Astrocyte of the cerebellum (primary cell): ENCODE measurements at regions not wholly inside any gene's neighbourhood (a gene's known extent, or its start where the extent isn't known, plus 50 kb on each side); places are given as distances from the start of the nearest gene placed in this dataset.

Experiments
- DNase-seq: peaks from one replicate; pipeline ENCODE4 v3.0.0-alpha.2; 2011; ENCODE audit warnings: low read depth
- H3K4me3 ChIP-seq: 2 replicates; pipeline ENCODE4 v1.5.1; 2011; ENCODE audit warnings: mild to moderate bottlenecking, low read depth, low read length, moderate library complexity
- in situ Hi-C: cut with HindIII; loops from 2 replicates; pipeline ENCODE4 v1.10.0; 2017; ENCODE audit warnings: low sequenced_read_pairs
- TF ChIP-seq, protein P1 (sequence below): IDR thresholded peaks from 2 replicates; pipeline ENCODE4 v1.5.1; 2012; ENCODE audit warnings: low read length, low read depth, moderate library complexity, mild to moderate bottlenecking; ENCODE audit errors: missing control alignments

- TF ChIP-seq, protein P1, sequence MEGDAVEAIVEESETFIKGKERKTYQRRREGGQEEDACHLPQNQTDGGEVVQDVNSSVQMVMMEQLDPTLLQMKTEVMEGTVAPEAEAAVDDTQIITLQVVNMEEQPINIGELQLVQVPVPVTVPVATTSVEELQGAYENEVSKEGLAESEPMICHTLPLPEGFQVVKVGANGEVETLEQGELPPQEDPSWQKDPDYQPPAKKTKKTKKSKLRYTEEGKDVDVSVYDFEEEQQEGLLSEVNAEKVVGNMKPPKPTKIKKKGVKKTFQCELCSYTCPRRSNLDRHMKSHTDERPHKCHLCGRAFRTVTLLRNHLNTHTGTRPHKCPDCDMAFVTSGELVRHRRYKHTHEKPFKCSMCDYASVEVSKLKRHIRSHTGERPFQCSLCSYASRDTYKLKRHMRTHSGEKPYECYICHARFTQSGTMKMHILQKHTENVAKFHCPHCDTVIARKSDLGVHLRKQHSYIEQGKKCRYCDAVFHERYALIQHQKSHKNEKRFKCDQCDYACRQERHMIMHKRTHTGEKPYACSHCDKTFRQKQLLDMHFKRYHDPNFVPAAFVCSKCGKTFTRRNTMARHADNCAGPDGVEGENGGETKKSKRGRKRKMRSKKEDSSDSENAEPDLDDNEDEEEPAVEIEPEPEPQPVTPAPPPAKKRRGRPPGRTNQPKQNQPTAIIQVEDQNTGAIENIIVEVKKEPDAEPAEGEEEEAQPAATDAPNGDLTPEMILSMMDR = no peak
- DNase-seq = no peak
- no peak overlapping the region for H3K4me3 ChIP-seq
- in situ Hi-C loops = no loop called here
Observed at GRCh38 chr2:64845273-64845905, 143.8 kb upstream of the SLC1A4 start.

GRCh38 chr2:64846177-64846576 lies 143.0 kb upstream of the SLC1A4 start:
- no peak for DNase-seq
- TF ChIP-seq, protein P1 = no peak
- no peak overlapping the region for H3K4me3 ChIP-seq
- in situ Hi-C loops = no loop called here

- in situ Hi-C loops = no loop called here
- H3K4me3 ChIP-seq = no peak overlapping the region
- DNase-seq = no peak
- TF ChIP-seq, protein P1 = no peak
Observed at GRCh38 chr2:64847930-64848329, 141.3 kb upstream of the SLC1A4 start.

DNA sequence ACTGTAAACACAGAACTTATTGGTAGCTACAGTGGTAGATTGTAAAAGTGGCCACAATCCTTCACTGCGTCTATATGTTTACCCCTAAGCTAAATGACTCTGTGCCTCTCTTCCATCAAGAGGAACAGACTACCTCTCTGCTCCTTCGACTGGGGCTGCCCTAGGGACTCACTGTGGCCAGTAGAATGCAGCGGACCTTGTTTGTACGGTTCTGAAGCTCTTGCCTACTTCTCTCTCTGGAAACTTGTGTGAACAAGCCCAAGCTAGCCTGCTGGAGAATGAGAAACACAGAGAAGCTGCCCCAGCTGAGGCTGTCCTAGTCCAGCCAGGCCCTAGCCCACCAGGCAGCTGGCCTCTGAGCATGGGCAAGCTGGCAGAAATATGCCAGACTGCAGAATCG lies 140.8 kb upstream of the SLC1A4 start:
- no peak for DNase-seq
- TF ChIP-seq, protein P1 = no peak
- H3K4me3 ChIP-seq = no peak overlapping the region
- in situ Hi-C loops = no loop called here

DNA sequence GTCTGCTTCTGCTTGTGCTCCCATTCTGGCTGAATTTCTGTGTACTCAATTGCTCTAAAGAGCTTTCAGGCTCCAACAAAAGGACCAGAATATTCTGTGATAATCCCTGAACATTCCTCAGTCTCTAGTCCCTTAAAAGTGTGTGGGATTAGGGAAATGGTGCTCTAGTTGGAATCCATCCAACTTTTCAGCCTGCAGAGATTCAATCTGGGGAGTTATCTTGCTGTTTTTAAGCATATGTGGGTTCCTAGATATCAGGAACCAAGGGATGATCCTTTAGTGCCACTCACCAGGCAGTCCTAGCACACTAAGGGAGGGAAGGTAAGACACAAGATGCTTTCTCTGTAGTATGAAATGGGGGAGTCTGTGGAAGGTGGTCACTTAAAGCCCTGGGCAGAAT lies 140.3 kb upstream of the SLC1A4 start:
- no peak overlapping the region for H3K4me3 ChIP-seq
- DNase-seq = no peak
- TF ChIP-seq, protein P1 = no peak
- in situ Hi-C loops = no loop called here

DNA sequence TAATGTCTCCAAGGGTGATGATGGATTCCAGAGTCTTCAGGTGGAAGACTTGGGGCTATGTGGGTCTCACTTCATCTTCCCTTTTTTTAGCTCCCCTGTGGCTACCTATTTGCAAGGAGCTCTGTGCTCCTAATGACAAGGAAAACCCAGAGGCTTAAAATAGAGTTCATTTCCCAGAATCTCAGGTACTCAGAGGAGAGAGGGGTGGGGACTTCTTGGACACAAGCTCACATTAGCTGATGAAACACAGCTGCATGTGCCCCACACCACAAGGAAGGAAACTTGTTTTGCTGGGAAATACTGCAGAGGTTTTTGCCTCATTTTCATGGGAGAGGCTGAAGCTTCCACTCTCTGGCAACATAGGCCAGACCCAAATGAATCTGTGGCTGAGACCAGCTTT lies 138.6 kb upstream of the SLC1A4 start:
- TF ChIP-seq, protein P1 = no peak
- in situ Hi-C loops = no loop called here
- no peak overlapping the region for H3K4me3 ChIP-seq
- DNase-seq = no peak
